GM18951 (cell line): ENCODE measurements at regions not wholly inside any gene's neighbourhood (a gene's known extent, or its start where the extent isn't known, plus 50 kb on each side); places are given as distances from the start of the nearest gene placed in this dataset.

Experiments
- POLR2A ChIP-seq: IDR thresholded peaks from 4 replicates; pipeline ENCODE4 v1.6.1; 2011; ENCODE audit warnings: mild to moderate bottlenecking; ENCODE audit not compliant: insufficient read length, insufficient read depth; ENCODE audit errors: extremely low read depth
- in situ Hi-C: fragments of 300-500 bp; cut with MboI; formaldehyde crosslinking; loops from one replicate; pipeline ENCODE4 v1.12.0; 2022; ENCODE audit warnings: low sequenced_read_pairs, mixed read lengths, inconsistent platforms; ENCODE audit not compliant: unreplicated experiment

- in situ Hi-C loops = no loop called here
- no peak for TF ChIP-seq POLR2A
Measured at GRCh38 chr9:126238415-126238814, 88.2 kb upstream of the MVB12B start.

DNA sequence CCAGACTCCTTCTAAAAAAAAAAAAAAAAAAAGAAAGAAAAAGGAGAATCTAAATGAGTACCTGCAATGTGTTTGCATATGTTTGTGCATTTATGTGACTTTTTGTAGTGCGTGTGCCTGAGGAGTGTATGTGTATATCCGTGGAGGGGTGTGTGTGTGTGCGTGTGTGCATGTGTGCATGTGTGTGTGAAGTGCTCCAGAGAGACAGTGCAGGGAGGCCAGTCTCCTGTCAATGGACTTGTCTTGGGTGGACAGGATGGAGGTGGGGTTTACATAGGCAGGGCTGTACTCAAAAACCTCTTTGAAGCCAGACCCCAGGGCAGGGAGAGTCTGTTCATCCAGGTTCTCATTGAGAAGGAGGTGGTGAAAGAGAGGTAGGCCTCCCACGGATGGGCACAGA is 87.1 kb upstream of the MVB12B start:
- TF ChIP-seq POLR2A = no peak
- in situ Hi-C loops = no loop called here

DNA sequence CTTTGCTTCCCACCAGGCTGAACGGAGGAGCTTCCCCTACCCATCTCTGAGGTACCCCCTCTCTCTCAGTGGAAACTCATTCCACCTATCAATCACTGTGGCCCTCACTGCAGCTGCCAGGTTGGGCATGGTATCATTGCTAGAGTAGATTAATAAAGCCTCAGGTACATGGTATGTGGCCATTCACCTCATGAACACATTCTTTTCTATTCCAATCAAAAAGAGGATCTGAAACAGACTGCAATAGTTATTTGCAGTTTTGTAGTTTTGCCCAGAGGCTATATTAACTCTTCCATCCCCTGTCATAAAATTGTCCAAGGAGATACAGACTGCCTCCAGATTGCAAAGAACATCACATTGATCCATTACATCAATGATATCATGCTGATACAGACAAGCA is 85.8 kb upstream of the MVB12B start:
- no peak for TF ChIP-seq POLR2A
- in situ Hi-C loops = no loop called here

GRCh38 chr9:126248680-126249079 is 77.9 kb upstream of the MVB12B start:
- in situ Hi-C loops = no loop called here
- TF ChIP-seq POLR2A = no peak

GRCh38 chr9:126261584-126262356 is 64.9 kb upstream of the MVB12B start:
- in situ Hi-C loops = no loop called here
- no peak for TF ChIP-seq POLR2A

DNA sequence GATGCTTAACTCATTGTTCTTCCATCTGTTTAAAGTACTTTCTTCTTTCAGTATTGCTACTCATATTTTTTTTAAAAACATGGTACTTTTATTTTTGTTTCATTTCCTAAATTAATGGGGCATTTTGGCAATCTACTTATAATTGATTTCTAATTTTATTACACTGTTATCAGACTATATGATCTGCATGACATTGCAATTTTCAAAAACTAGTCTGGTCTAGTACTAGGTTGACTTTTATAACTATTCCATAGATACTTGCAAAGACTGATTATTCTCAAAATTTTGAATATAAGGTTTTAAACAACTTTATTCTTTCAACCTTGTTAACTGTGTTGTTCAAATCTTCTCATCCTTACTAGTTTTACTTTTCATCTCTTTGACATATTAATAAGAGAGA is 63.9 kb upstream of the MVB12B start:
- in situ Hi-C loops = no loop called here
- no peak for TF ChIP-seq POLR2A

GRCh38 chr9:126270556-126270955 is 56.1 kb upstream of the MVB12B start:
- TF ChIP-seq POLR2A = no peak
- in situ Hi-C loops = no loop called here

DNA sequence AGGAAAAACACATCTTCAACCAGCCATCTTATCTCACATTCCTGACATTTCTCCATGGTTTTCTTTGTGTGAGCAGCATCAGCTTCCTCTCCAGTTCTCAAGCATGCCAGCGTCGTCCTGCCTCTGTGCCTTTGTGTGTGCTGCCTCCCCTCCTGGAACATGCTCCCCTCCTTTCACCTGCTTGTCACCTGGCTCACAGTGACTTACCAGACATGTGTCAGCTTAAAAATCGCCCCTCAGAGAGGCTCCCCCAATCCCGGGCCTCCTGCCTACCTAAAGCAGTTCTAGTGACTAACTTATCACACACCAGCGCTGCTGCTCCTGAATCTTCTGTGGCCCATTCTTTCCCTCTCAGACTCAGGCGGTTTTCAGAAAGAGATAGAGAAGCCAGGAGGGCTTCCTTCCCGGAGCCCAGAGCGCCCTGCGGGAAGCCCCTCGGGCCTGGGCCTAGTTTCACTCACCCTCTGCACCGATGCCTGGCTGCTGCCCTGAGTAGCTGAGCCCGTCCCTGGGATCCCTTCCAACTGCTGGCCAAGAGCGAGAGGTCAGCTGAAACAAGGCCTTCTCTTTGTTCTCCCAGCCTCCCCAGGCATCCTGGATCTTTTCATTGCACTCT is 51.1 kb upstream of the MVB12B start:
- TF ChIP-seq POLR2A = no peak
- in situ Hi-C loops = no loop called here

DNA sequence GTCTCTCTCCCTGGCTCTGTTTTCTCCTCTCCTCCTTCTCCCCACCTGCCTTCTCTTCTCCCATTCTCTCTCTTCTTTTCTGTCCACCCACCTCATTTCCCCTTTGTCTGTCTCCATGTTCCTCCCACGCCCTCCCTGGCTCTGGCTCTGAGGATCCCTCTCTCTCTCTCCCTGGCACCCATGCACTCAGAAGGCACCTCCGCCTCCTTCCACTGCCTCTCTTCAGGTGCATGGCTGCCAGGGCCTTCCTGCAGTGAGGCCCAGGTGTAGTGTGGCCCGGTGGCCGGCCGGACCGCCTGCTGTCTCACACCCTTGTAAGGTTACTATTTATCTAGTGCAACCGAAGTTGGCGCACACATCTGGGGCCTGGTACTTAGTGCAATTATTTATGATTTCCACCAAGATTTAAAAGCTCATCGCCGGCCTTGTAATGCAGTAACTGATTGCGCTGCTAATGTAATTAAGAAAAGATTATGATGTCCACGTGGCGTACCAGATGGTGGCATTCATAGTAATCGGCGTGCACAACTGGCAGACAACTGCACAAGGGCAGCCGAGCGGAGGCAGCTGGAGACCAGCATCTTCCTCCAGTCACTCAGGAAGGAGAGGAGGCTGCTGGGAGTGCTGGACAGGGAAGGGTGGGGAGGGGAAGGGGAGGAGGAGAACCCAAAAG is 50.4 kb upstream of the MVB12B start:
- in situ Hi-C loops = no loop called here
- TF ChIP-seq POLR2A = no peak
